HEK293 (cell line): ENCODE measurements at regions not wholly inside any gene's neighbourhood (a gene's known extent, or its start where the extent isn't known, plus 50 kb on each side); places are given as distances from the start of the nearest gene placed in this dataset.

Experiments used
- CTCF ChIA-PET: fragments of 350-600 bp; formaldehyde crosslinking; extraction: SDS; loops from one replicate; lab custom pipeline; 2021; ENCODE audit warnings: antibody characterized with exemption; lab: Yijun Ruan, JAX
- POLR2A ChIA-PET: fragments of 300-600 bp; formaldehyde crosslinking; extraction: SDS; loops from one replicate; lab custom pipeline; 2020; ENCODE audit warnings: antibody characterized with exemption, inconsistent platforms; lab: Yijun Ruan, JAX
- H3K27ac ChIP-seq: fragments of 200-500 bp; sonication (Bioruptor generic); 2 replicates; pipeline ENCODE4 v1.5.1; 2014; ENCODE audit warnings: low read depth, low read length, control low read depth, inconsistent platforms; ENCODE audit errors: extremely low read depth
- H3K36me3 ChIP-seq, 2 experiments: fragments of 200-500 bp in 1 of 2; sonication (Bioruptor generic) in 1 of 2; 1 replicate in 1 of 2; 2 replicates in 1 of 2; pipeline ENCODE4 v1.5.1; 2014 to 2017; ENCODE audit warnings: inconsistent platforms in 2 of 2, low read length in 2 of 2; ENCODE audit not compliant: control insufficient read depth in 2 of 2, insufficient read depth in 1 of 2
- H3K4me1 ChIP-seq: fragments of 200-500 bp; sonication (Bioruptor generic); 2 replicates; pipeline ENCODE4 v1.5.1; 2014; ENCODE audit warnings: mild to moderate bottlenecking, low read length, inconsistent platforms; ENCODE audit not compliant: control insufficient read depth, insufficient read depth
- H3K4me3 ChIP-seq: 2 replicates; pipeline ENCODE4 v1.5.1; 2011; ENCODE audit warnings: low read depth, mild to moderate bottlenecking, control low read depth, low read length, moderate library complexity
- H3K9me3 ChIP-seq: fragments of 200-500 bp; sonication (Bioruptor generic); 2 replicates; pipeline ENCODE4 v1.5.1; 2014; ENCODE audit warnings: low read depth, low read length, inconsistent platforms; ENCODE audit not compliant: control insufficient read depth, insufficient read depth
- CTCF ChIP-seq: fragments of 450-650 bp; formaldehyde crosslinking; IDR thresholded peaks from 2 replicates; pipeline ENCODE4 v1.5.1; 2016; ENCODE audit warnings: missing biosample characterization, missing genetic modification characterization
- ELK4 ChIP-seq: IDR thresholded peaks from 2 replicates; pipeline ENCODE4 v1.6.1; 2011; ENCODE audit warnings: mild to moderate bottlenecking, low read depth, low read length, borderline replicate concordance
- GLIS1 ChIP-seq: fragments of 450-650 bp; formaldehyde crosslinking; IDR thresholded peaks from 2 replicates; pipeline ENCODE4 v1.5.1; 2016; ENCODE audit warnings: missing biosample characterization, missing genetic modification characterization
- HIC1 ChIP-seq: fragments of 450-650 bp; formaldehyde crosslinking; IDR thresholded peaks from 2 replicates; pipeline ENCODE4 v1.5.1; 2016; ENCODE audit warnings: missing biosample characterization, missing genetic modification characterization
- HOXA7 ChIP-seq: sonication (generic); formaldehyde crosslinking; IDR thresholded peaks from 2 replicates; pipeline ENCODE4 v1.8.1; 2022; ENCODE audit warnings: missing genetic modification reagents, borderline replicate concordance
- KLF1 ChIP-seq: fragments of 450-650 bp; formaldehyde crosslinking; IDR thresholded peaks from 2 replicates; pipeline ENCODE4 v1.5.1; 2016; ENCODE audit warnings: missing biosample characterization, missing genetic modification characterization
- MYNN ChIP-seq: fragments of 450-650 bp; formaldehyde crosslinking; IDR thresholded peaks from 2 replicates; pipeline ENCODE4 v1.5.1; 2016; ENCODE audit warnings: missing biosample characterization, missing genetic modification characterization, borderline replicate concordance
- PATZ1 ChIP-seq: fragments of 450-650 bp; formaldehyde crosslinking; IDR thresholded peaks from 2 replicates; pipeline ENCODE4 v1.5.1; 2016; ENCODE audit warnings: missing biosample characterization, missing genetic modification characterization
- ZEB2 ChIP-seq: fragments of 450-650 bp; formaldehyde crosslinking; IDR thresholded peaks from 2 replicates; pipeline ENCODE4 v1.5.1; 2016; ENCODE audit warnings: missing biosample characterization, missing genetic modification characterization
- ZFP41 ChIP-seq: fragments of 450-650 bp; formaldehyde crosslinking; IDR thresholded peaks from 2 replicates; pipeline ENCODE4 v1.5.1; 2016; ENCODE audit warnings: missing biosample characterization, missing genetic modification characterization, borderline replicate concordance
- ZNF114 ChIP-seq: fragments of 450-650 bp; formaldehyde crosslinking; IDR thresholded peaks from 2 replicates; pipeline ENCODE4 v1.5.0; 2017; ENCODE audit warnings: missing biosample characterization, missing genetic modification characterization
- ZNF121 ChIP-seq: fragments of 450-650 bp; formaldehyde crosslinking; IDR thresholded peaks from 2 replicates; pipeline ENCODE4 v1.5.1; 2016; ENCODE audit warnings: missing biosample characterization, missing genetic modification characterization
- ZNF133 ChIP-seq: fragments of 450-650 bp; formaldehyde crosslinking; IDR thresholded peaks from 2 replicates; pipeline ENCODE4 v1.5.1; 2016; ENCODE audit warnings: missing biosample characterization, missing genetic modification characterization
- ZNF19 ChIP-seq: fragments of 450-650 bp; formaldehyde crosslinking; IDR thresholded peaks from 2 replicates; pipeline ENCODE4; 2016; ENCODE audit warnings: missing biosample characterization, missing genetic modification characterization, low read depth
- ZNF202 ChIP-seq: fragments of 450-650 bp; formaldehyde crosslinking; IDR thresholded peaks from 2 replicates; pipeline ENCODE4 v1.5.1; 2016; ENCODE audit warnings: missing biosample characterization, missing genetic modification characterization, borderline replicate concordance
- ZNF311 ChIP-seq: fragments of 450-650 bp; formaldehyde crosslinking; IDR thresholded peaks from 2 replicates; pipeline ENCODE4 v1.5.1; 2017; ENCODE audit warnings: missing biosample characterization, missing genetic modification characterization, borderline replicate concordance
- ZNF362 ChIP-seq: fragments of 450-650 bp; formaldehyde crosslinking; IDR thresholded peaks from 2 replicates; pipeline ENCODE4 v1.5.1; 2016; ENCODE audit warnings: missing biosample characterization, missing genetic modification characterization
- ZNF677 ChIP-seq: fragments of 450-650 bp; IDR thresholded peaks from 2 replicates; pipeline ENCODE4 v1.5.0; 2018; ENCODE audit warnings: missing biosample characterization, mild to moderate bottlenecking, missing genetic modification characterization, moderate library complexity
- ZNF776 ChIP-seq: fragments of 450-650 bp; formaldehyde crosslinking; IDR thresholded peaks from 2 replicates; pipeline ENCODE4 v1.5.0; 2017; ENCODE audit warnings: missing biosample characterization, missing genetic modification characterization, borderline replicate concordance
- TF ChIP-seq, protein P1 (sequence below): fragments of 450-650 bp; formaldehyde crosslinking; IDR thresholded peaks from 2 replicates; pipeline ENCODE4 v1.5.1; 2016; ENCODE audit warnings: missing biosample characterization, missing genetic modification characterization
- TF ChIP-seq, protein P2 (sequence below): fragments of 450-650 bp; formaldehyde crosslinking; IDR thresholded peaks from 2 replicates; pipeline ENCODE4 v1.5.1; 2017; ENCODE audit warnings: missing biosample characterization, missing genetic modification characterization

- no peak for TF ChIP-seq PATZ1 (tag by site-specific recombination)
- no peak for TF ChIP-seq ZNF311 (tag by site-specific recombination)
Observed at GRCh38 chr1:105838071-105838470, 1218.4 kb upstream of the PRMT6 start (continued).

GRCh38 chr1:105865546-105865945 lies 1190.9 kb upstream of the PRMT6 start:
- Histone ChIP-seq H3K4me1 (no peaks in the 10 kb centered on the region), H3K27ac (no peak overlapping the region), H3K9me3 (no peaks in the 10 kb centered on the region)
- ChIA-PET POLR2A (no interaction called here), CTCF (no interaction called here)
- no peak for TF ChIP-seq ZNF362 (tag by site-specific recombination)
- TF ChIP-seq ZNF114 (tag by site-specific recombination): no peak
- no peak for TF ChIP-seq CTCF (tag by site-specific recombination)
- no peak for TF ChIP-seq MYNN (tag by site-specific recombination)
- TF ChIP-seq ZNF202: no peak
- no peak for TF ChIP-seq ELK4
- TF ChIP-seq, protein P1, sequence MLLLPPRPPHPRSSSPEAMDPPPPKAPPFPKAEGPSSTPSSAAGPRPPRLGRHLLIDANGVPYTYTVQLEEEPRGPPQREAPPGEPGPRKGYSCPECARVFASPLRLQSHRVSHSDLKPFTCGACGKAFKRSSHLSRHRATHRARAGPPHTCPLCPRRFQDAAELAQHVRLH (tag by site-specific recombination): no peak
- TF ChIP-seq ZEB2 (tag by site-specific recombination): no peak
- no peak for TF ChIP-seq ZNF121 (tag by site-specific recombination)
- no peak for TF ChIP-seq GLIS1 (tag by site-specific recombination)
- TF ChIP-seq, all 188 proteins: peak for 0
- Histone ChIP-seq H3K36me3 (no peaks in the 10 kb centered on the region), H3K4me3 (no peak overlapping the region)

DNA sequence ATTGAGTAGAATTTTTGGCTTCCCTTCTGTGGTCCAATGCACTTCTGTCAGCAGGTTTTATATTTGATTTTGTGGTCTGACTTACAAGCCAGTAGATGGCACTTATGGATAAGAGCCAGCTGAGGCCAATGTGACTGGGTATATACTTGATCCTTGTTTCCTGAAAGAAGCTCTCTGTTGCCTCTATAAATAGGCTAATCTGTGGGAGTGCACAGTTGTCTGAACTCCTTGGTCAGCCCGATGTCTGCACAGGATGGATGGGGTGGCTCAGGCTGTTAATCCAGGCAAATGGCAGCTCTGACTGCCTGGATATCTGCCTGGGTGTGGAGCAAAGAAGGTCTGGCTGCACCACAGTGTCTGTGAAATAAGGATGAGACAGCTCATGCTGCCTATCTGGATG lies 1183.7 kb upstream of the PRMT6 start:
- CTCF ChIA-PET: interaction anchor here (0.6 kb wide), 1 partner anchor 15 kb away, joined by 3 read pairs; no protein-coding TSS in a partner anchor
- POLR2A ChIA-PET: no interaction called here
- no peak overlapping the region for H3K27ac ChIP-seq
- no peak overlapping the region for H3K4me3 ChIP-seq
- no peaks in the 10 kb centered on the region for H3K36me3 ChIP-seq
- H3K9me3 ChIP-seq: no peaks in the 10 kb centered on the region
- no peaks in the 10 kb centered on the region for H3K4me1 ChIP-seq
- no peak for TF ChIP-seq ZNF19 (tag by site-specific recombination)
- TF ChIP-seq ZFP41 (tag by site-specific recombination): no peak
- no peak for TF ChIP-seq ZNF311 (tag by site-specific recombination)
- TF ChIP-seq ZNF133: no peak
- no peak for TF ChIP-seq HOXA7 (CRISPR knock-in tag)
- no peak for TF ChIP-seq KLF1 (tag by site-specific recombination)
- no peak for TF ChIP-seq PATZ1 (tag by site-specific recombination)
- TF ChIP-seq, protein P2, sequence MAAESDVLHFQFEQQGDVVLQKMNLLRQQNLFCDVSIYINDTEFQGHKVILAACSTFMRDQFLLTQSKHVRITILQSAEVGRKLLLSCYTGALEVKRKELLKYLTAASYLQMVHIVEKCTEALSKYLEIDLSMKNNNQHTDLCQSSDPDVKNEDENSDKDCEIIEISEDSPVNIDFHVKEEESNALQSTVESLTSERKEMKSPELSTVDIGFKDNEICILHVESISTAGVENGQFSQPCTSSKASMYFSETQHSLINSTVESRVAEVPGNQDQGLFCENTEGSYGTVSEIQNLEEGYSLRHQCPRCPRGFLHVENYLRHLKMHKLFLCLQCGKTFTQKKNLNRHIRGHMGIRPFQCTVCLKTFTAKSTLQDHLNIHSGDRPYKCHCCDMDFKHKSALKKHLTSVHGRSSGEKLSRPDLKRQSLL (tag by site-specific recombination): no peak
- no peak for TF ChIP-seq HIC1
- no peak for TF ChIP-seq ZNF776
- TF ChIP-seq ZNF677 (tag by site-specific recombination): no peak
